ENCODE measurements at regions not wholly inside any gene's neighbourhood (a gene's known extent, or its start where the extent isn't known, plus 50 kb on each side); places are given as distances from the start of the nearest gene placed in this dataset.

- no peaks in the 10 kb centered on the region for H3K36me3 ChIP-seq
- intact Hi-C loops (cut with DNase I; ENCODE audit: low total_unique reads) = no loop called here
- no peak for DNase-seq
- no peak for TF ChIP-seq CTCF (IDR thresholded peaks at IDR 0.05)
- no peaks in the 10 kb centered on the region for H3K9me3 ChIP-seq
- H3K27ac ChIP-seq = no peak overlapping the region
- peaks cover 0 to 3% of the 10 kb centered on the region in 2 donors for H3K27me3 ChIP-seq
- no peak overlapping the region for H3K4me3 ChIP-seq
- H3K4me1 ChIP-seq = no peaks in the 10 kb centered on the region
Measured at GRCh38 chr10:110375121-110375520, 70.4 kb upstream of the SMNDC1 start.

GRCh38 chr10:110376021-110376766, 71.5 kb upstream of the SMNDC1 start:
- intact Hi-C loops (cut with DNase I; ENCODE audit: low total_unique reads) = no loop called here
- Histone ChIP-seq H3K4me3 (no peak overlapping the region), H3K4me1 (no peaks in the 10 kb centered on the region), H3K36me3 (no peaks in the 10 kb centered on the region), H3K27ac (no peak overlapping the region), H3K9me3 (no peaks in the 10 kb centered on the region), H3K27me3 (peaks cover 0 to 3% of the 10 kb centered on the region in 2 donors)
- TF ChIP-seq CTCF (IDR thresholded peaks at IDR 0.05) = no peak
- DNase-seq = no peak

GRCh38 chr10:110376767-110377160, 72.0 kb upstream of the SMNDC1 start:
- Histone ChIP-seq H3K27ac (no peak overlapping the region), H3K27me3 (peaks cover 0 to 3% of the 10 kb centered on the region in 2 donors), H3K36me3 (no peaks in the 10 kb centered on the region), H3K4me1 (no peaks in the 10 kb centered on the region), H3K4me3 (no peak overlapping the region), H3K9me3 (no peaks in the 10 kb centered on the region)
- TF ChIP-seq CTCF (IDR thresholded peaks at IDR 0.05) = no peak
- intact Hi-C loops (cut with DNase I; ENCODE audit: low total_unique reads) = no loop called here
- no peak for DNase-seq

- TF ChIP-seq CTCF (IDR thresholded peaks at IDR 0.05) = no peak
- no peaks in the 10 kb centered on the region for H3K36me3 ChIP-seq
- no peak for DNase-seq
- H3K9me3 ChIP-seq = no peaks in the 10 kb centered on the region
- H3K4me1 ChIP-seq = no peaks in the 10 kb centered on the region
- intact Hi-C loops (cut with DNase I; ENCODE audit: low total_unique reads) = no loop called here
- no peak overlapping the region for H3K4me3 ChIP-seq
- peaks cover 0 to 3% of the 10 kb centered on the region in 2 donors for H3K27me3 ChIP-seq
- H3K27ac ChIP-seq = no peak overlapping the region
Measured at GRCh38 chr10:110378006-110378405, 73.3 kb upstream of the SMNDC1 start.

GRCh38 chr10:110378533-110379108, 73.9 kb upstream of the SMNDC1 start:
- no peak for TF ChIP-seq CTCF (IDR thresholded peaks at IDR 0.05)
- H3K4me1 ChIP-seq = no peaks in the 10 kb centered on the region
- H3K27ac ChIP-seq = no peak overlapping the region
- peaks cover 0 to 3% of the 10 kb centered on the region in 2 donors for H3K27me3 ChIP-seq
- DNase-seq = no peak
- no peak overlapping the region for H3K4me3 ChIP-seq
- H3K36me3 ChIP-seq = no peaks in the 10 kb centered on the region
- intact Hi-C loops (cut with DNase I; ENCODE audit: low total_unique reads) = no loop called here
- no peaks in the 10 kb centered on the region for H3K9me3 ChIP-seq

Measured in tibial artery (tissue), 4 donors.